ENCODE measurements at regions not wholly inside any gene's neighbourhood (a gene's known extent, or its start where the extent isn't known, plus 50 kb on each side); places are given as distances from the start of the nearest gene placed in this dataset.

DNA sequence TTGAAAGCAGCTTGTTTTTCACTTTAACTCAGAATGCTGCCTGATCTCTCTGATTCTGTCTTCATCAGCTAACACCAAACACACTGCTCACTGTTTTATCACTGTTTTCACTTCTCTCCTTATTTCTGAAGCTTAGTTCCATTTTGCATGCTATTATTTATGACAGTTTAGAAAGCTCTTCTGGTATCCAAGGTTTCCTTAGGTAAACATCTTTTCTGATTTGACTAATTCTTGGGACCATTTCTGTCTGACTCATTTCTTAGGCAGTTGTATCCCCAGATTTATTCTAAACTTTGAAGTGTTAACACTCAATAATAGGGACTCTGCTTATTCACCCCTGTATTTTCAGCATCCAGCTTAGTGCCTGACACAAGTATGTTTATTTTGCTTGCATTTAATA, 167.7 kb downstream of the BCHE start:
- TF ChIP-seq RAD21 (CRISPR knock-in tag; IDR thresholded peaks at IDR 0.05): no peak
- TF ChIP-seq, protein P1, sequence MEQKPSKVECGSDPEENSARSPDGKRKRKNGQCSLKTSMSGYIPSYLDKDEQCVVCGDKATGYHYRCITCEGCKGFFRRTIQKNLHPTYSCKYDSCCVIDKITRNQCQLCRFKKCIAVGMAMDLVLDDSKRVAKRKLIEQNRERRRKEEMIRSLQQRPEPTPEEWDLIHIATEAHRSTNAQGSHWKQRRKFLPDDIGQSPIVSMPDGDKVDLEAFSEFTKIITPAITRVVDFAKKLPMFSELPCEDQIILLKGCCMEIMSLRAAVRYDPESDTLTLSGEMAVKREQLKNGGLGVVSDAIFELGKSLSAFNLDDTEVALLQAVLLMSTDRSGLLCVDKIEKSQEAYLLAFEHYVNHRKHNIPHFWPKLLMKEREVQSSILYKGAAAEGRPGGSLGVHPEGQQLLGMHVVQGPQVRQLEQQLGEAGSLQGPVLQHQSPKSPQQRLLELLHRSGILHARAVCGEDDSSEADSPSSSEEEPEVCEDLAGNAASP (CRISPR knock-in tag; IDR thresholded peaks at IDR 0.05; ENCODE audit: borderline replicate concordance): no peak
- TF ChIP-seq, protein P2, sequence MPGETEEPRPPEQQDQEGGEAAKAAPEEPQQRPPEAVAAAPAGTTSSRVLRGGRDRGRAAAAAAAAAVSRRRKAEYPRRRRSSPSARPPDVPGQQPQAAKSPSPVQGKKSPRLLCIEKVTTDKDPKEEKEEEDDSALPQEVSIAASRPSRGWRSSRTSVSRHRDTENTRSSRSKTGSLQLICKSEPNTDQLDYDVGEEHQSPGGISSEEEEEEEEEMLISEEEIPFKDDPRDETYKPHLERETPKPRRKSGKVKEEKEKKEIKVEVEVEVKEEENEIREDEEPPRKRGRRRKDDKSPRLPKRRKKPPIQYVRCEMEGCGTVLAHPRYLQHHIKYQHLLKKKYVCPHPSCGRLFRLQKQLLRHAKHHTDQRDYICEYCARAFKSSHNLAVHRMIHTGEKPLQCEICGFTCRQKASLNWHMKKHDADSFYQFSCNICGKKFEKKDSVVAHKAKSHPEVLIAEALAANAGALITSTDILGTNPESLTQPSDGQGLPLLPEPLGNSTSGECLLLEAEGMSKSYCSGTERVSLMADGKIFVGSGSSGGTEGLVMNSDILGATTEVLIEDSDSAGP (CRISPR knock-in tag; IDR thresholded peaks at IDR 0.05; ENCODE audit: borderline replicate concordance): no peak
- no peak for TF ChIP-seq POLR2A (IDR thresholded peaks at IDR 0.05; ENCODE audit: insufficient read depth in 1 of 2, low read depth in 2 of 2, low read length in 2 of 2)
- TF ChIP-seq YY1 (IDR thresholded peaks at IDR 0.05; ENCODE audit: insufficient read depth, insufficient replicate concordance, low read depth, low read length): no peak
- TF ChIP-seq RNF2 (conservative IDR thresholded peaks at IDR 0.05; ENCODE audit: low read depth): no peak
- TF ChIP-seq, protein P3, sequence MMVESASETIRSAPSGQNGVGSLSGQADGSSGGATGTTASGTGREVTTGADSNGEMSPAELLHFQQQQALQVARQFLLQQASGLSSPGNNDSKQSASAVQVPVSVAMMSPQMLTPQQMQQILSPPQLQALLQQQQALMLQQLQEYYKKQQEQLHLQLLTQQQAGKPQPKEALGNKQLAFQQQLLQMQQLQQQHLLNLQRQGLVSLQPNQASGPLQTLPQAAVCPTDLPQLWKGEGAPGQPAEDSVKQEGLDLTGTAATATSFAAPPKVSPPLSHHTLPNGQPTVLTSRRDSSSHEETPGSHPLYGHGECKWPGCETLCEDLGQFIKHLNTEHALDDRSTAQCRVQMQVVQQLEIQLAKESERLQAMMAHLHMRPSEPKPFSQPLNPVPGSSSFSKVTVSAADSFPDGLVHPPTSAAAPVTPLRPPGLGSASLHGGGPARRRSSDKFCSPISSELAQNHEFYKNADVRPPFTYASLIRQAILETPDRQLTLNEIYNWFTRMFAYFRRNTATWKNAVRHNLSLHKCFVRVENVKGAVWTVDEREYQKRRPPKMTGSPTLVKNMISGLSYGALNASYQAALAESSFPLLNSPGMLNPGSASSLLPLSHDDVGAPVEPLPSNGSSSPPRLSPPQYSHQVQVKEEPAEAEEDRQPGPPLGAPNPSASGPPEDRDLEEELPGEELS (CRISPR knock-in tag; IDR thresholded peaks at IDR 0.05): no peak
- no peak for TF ChIP-seq EZH2 (conservative IDR thresholded peaks at IDR 0.05; ENCODE audit: low read depth, low read length)
- TF ChIP-seq, protein P4, sequence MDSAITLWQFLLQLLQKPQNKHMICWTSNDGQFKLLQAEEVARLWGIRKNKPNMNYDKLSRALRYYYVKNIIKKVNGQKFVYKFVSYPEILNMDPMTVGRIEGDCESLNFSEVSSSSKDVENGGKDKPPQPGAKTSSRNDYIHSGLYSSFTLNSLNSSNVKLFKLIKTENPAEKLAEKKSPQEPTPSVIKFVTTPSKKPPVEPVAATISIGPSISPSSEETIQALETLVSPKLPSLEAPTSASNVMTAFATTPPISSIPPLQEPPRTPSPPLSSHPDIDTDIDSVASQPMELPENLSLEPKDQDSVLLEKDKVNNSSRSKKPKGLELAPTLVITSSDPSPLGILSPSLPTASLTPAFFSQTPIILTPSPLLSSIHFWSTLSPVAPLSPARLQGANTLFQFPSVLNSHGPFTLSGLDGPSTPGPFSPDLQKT (CRISPR knock-in tag; IDR thresholded peaks at IDR 0.05; ENCODE audit: borderline replicate concordance): no peak
